Left ventricle myocardium inferior (tissue), 1 donor: ENCODE measurements at regions not wholly inside any gene's neighbourhood (a gene's known extent, or its start where the extent isn't known, plus 50 kb on each side); places are given as distances from the start of the nearest gene placed in this dataset.

Experiments
- DNase-seq: peaks from one replicate; pipeline ENCODE4 v3.0.0-alpha.2; 2020
- H3K27ac ChIP-seq: fragments of 200-600 bp; replicated peaks from 2 replicates; pipeline ENCODE4 v1.8.0; 2021
- H3K27me3 ChIP-seq: fragments of 200-600 bp; 2 replicates; pipeline ENCODE4 v1.8.0; 2021; ENCODE audit warnings: low read depth
- H3K36me3 ChIP-seq: fragments of 200-600 bp; 2 replicates; pipeline ENCODE4 v1.8.0; 2021
- H3K4me1 ChIP-seq: fragments of 200-600 bp; 2 replicates; pipeline ENCODE4 v1.8.0; 2021
- H3K4me3 ChIP-seq: fragments of 200-600 bp; 2 replicates; pipeline ENCODE4 v1.8.0; 2021; ENCODE audit warnings: mild to moderate bottlenecking, moderate library complexity
- H3K9me3 ChIP-seq: fragments of 200-600 bp; replicated peaks from 2 replicates; pipeline ENCODE4 v1.8.0; 2021
- intact Hi-C: fragments of 100-400 bp; cut with micrococcal nuclease; formaldehyde crosslinking; loops from one replicate; pipeline ENCODE4 v1.11.0; 2022
- TF ChIP-seq, protein P1 (sequence below): fragments of 200-600 bp; IDR thresholded peaks from 2 replicates; pipeline ENCODE4 v1.8.0; 2021; ENCODE audit warnings: antibody characterized with exemption, mild to moderate bottlenecking, borderline replicate concordance
- donor health status: DM: no; HTN: yes; CAD: no; lungs with severe emphysema.

DNA sequence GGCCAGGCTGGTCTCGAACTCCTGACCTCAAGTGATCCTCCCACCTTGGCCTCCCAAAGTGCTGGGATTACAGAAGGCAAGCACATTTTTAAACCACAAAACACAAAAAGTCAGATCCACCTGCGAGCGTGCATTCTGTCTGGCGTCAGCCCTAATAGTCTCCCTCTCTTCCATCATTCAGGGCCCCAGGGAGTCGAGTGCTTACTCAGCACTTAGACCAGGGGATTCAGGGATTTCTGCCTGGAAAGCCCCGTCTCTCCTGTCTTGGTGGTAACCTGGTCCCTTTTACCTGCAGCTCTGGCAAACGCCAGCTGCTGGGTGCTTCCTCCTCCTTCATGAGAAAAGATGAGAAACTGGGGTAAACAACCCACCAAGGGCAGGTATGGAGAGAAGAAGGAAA is 443.1 kb downstream of the SOX9 start:
- Histone ChIP-seq H3K9me3 (no peaks in the 10 kb centered on the region), H3K4me1 (no peaks in the 10 kb centered on the region), H3K27ac (no peak overlapping the region), H3K27me3 (peaks cover 59% of the 10 kb centered on the region), H3K4me3 (no peak overlapping the region), H3K36me3 (no peaks in the 10 kb centered on the region)
- intact Hi-C loops = loop anchor here (10.0 kb wide), 1 partner anchor 161 kb away; no protein-coding TSS in a partner anchor
- DNase-seq = no peak
- TF ChIP-seq, protein P1, sequence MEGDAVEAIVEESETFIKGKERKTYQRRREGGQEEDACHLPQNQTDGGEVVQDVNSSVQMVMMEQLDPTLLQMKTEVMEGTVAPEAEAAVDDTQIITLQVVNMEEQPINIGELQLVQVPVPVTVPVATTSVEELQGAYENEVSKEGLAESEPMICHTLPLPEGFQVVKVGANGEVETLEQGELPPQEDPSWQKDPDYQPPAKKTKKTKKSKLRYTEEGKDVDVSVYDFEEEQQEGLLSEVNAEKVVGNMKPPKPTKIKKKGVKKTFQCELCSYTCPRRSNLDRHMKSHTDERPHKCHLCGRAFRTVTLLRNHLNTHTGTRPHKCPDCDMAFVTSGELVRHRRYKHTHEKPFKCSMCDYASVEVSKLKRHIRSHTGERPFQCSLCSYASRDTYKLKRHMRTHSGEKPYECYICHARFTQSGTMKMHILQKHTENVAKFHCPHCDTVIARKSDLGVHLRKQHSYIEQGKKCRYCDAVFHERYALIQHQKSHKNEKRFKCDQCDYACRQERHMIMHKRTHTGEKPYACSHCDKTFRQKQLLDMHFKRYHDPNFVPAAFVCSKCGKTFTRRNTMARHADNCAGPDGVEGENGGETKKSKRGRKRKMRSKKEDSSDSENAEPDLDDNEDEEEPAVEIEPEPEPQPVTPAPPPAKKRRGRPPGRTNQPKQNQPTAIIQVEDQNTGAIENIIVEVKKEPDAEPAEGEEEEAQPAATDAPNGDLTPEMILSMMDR = no peak

DNA sequence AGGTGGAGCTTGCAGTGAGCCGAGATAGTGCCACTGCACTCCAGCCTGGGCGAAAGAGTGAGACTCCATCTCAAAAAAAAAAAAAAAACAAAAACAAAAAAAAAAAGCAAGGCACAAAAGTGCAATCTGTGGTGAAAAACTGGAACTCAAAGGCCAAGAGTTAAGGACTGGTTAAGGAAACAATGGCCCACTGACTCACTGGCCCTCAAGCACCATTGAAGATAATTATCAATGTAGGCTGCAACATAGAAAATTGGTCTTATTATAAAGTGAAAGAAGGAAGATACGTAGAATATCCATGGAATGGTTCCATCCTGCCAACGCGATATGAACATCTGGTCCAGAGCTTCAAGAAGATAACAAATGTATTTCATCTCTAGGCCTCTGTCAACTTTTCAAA is 444.2 kb downstream of the SOX9 start:
- peaks cover 70% of the 10 kb centered on the region for H3K27me3 ChIP-seq
- no peaks in the 10 kb centered on the region for H3K36me3 ChIP-seq
- intact Hi-C loops = loop anchor here (10.0 kb wide), 1 partner anchor 160 kb away; no protein-coding TSS in a partner anchor
- H3K4me1 ChIP-seq = no peaks in the 10 kb centered on the region
- no peak for DNase-seq
- TF ChIP-seq, protein P1 = no peak
- H3K27ac ChIP-seq = no peak overlapping the region
- H3K9me3 ChIP-seq = no peaks in the 10 kb centered on the region
- H3K4me3 ChIP-seq = no peak overlapping the region

DNA sequence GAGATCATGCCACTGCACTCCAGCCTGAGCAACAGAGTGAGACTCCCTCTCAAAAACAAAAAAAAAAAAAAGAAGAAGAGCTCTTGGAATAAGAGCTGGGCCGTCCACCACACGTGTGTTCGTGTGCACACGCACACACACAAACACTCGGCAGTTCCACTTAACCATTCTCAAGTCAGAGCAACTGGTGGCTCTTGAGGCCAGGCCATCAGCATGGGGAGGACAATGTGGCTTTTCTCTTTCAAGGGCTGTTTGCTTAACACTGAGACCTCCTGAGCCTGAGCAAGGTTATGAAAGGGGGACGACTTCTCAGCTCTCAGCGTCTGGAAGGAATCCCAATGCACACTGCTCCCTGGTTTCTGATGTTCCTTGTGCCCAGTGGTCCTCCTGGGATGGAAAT is 444.9 kb downstream of the SOX9 start:
- intact Hi-C loops = loop anchor here (10.0 kb wide), 1 partner anchor 159 kb away; no protein-coding TSS in a partner anchor

DNA sequence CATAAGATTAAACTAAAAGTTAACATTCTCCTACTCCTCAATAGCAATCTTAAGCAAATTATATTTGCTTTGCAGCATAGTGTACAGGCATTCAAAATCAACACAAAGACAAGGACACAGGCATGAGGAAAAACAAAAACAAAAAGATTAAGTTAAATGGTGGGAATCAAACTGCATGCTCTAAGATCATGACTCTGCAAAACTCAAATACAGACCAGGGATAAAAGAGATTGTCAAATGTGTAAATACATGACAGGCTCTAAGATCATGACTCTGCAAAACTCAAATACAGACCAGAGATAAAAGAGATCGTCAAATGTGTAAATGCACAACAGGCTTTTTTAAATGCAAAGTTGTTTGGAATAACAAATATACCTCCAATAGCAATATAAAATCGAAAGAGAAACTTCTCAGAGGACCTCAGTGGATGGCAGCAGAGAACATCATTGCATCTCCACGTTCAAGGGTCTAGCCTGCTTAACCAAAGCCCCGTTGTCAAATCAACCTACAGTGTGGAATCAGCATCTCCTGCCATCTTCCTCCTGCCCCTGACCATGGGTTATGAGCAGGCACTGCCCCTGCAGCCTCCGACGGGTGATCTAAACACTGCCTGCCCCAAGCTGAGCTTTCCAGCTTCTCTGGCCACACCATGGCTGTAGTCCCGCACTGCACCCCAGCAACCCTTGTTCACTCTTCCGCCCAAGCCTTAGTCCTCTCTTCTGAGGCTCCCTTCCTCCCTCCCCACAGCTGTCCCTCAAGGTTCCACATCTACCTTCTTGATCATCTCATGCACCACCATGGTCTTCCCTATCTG is 446.1 kb downstream of the SOX9 start:
- H3K4me3 ChIP-seq = no peak overlapping the region
- intact Hi-C loops = loop anchor here (10.0 kb wide), 1 partner anchor 158 kb away; no protein-coding TSS in a partner anchor
- TF ChIP-seq, protein P1 = no peak

More for the DNA sequence above, 444.9 kb downstream of the SOX9 start:
- Histone ChIP-seq H3K27ac (no peak overlapping the region), H3K4me3 (no peak overlapping the region), H3K9me3 (no peaks in the 10 kb centered on the region), H3K4me1 (no peaks in the 10 kb centered on the region), H3K36me3 (no peaks in the 10 kb centered on the region), H3K27me3 (peaks cover 73% of the 10 kb centered on the region)
- DNase-seq = no peak
- TF ChIP-seq, protein P1 = no peak

DNA sequence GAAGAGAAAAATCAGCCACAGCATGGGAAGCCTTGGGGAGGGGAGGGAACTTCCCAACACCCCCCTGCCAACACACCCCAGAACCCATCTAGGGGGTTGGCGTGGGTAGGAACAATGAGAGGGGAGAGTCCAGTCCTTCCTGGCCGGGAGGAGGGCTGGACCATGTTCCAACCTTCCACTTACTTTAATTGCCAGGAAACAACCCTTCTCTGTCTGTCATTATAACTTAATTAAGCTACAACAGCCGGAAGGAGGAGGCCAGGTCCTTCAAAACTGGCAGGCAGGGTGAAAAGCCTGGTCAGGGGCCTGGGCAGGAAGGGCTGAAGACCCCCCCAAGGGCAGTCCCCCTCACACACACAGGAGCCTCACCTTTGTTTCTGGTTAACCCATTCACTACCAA is 447.0 kb downstream of the SOX9 start:
- no peak for DNase-seq
- Histone ChIP-seq H3K4me1 (no peaks in the 10 kb centered on the region), H3K36me3 (no peaks in the 10 kb centered on the region), H3K27ac (no peak overlapping the region), H3K27me3 (peaks cover 80% of the 10 kb centered on the region), H3K9me3 (no peaks in the 10 kb centered on the region), H3K4me3 (no peak overlapping the region)
- intact Hi-C loops = loop anchor here (10.0 kb wide), 1 partner anchor 157 kb away; no protein-coding TSS in a partner anchor
- TF ChIP-seq, protein P1 = no peak

More for the DNA sequence above, 446.1 kb downstream of the SOX9 start:
- Histone ChIP-seq H3K9me3 (no peaks in the 10 kb centered on the region), H3K27me3 (peaks cover 79% of the 10 kb centered on the region), H3K4me1 (no peaks in the 10 kb centered on the region), H3K27ac (no peak overlapping the region), H3K36me3 (no peaks in the 10 kb centered on the region)
- no peak for DNase-seq
